HG03097 (cell line): ENCODE measurements at regions not wholly inside any gene's neighbourhood (a gene's known extent, or its start where the extent isn't known, plus 50 kb on each side); places are given as distances from the start of the nearest gene placed in this dataset.

Source experiments
- ATAC-seq: cut with Tn5 transposase; IDR thresholded peaks from one replicate; pipeline ENCODE4 v1.9.1; 2021; ENCODE audit not compliant: unreplicated experiment, low FRiP score

DNA sequence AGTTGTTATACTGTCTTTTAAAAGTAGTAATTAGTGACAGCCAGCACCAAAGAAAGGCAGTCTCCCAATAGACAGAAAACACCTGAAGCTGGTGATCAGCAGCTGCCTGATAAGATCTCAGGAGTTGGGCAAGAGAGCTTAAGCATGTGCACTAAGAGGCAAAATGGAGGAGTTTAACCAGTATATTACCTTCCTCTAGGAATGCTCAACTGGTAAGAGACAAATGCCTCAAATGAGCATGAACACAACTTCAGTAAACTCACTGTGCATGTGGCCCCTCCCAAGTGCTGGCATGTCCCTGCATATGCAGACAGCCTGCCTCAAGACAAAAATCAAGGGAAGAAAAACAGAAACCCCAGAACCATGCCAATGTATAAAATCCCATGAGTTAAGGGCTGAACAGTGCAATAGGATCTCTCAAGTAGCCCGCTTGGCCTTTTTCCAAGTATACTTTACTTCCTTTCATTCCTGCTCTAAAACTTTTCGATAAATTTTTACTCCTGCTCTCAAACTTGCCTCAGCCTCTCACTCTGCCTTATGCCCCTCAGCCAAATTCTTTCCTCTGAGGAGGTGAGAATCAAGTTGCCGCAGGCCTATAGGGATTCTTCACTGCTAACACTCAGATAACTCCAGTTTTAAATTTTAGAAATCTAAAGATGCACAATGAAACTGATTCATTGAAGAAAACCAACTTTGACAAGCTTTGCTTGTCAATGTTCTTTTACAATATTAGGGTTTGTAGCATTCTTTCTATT lies 724.8 kb upstream of the RIOK2 start:
- ATAC-seq: no peak

- no peak for ATAC-seq
Observed at GRCh38 chr5:97909541-97909940, 726.5 kb upstream of the RIOK2 start.

DNA sequence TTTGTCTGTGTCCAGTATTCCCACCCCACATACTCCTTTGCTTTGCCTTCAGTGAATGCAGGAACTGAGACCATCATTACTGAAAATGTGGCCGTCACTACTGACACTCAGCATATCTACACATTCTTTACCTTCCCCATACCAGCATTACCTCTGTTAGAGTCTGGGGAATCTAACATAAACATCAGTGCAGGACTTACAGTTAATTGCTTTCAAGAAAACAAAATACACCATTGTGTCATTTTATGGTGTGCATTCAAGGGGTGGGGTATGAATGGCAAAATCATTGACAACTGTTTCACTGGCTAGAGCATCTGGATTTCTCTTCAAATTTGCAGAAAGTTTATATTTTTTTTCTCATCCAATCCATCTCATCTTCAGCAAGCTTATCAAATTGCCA lies 731.4 kb upstream of the RIOK2 start:
- ATAC-seq: no peak

DNA sequence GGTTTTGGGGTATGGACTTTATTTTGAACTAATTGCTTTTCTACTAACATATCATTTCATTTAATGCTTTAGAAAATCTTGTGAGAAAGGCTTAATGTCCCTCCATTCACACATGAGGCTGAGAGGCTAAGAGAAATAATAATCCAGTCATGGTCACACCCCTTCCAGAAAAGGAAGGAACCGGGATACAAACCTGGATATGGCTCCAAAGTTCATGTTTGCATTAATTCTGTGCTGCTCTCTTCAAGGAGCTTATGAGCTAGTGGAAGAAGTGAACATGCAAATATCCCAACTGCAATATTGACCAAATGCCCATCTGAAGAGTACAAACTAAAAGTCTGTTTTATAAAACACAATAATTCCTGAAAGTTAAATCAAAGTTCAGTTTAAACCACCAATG lies 732.1 kb upstream of the RIOK2 start:
- no peak for ATAC-seq

DNA sequence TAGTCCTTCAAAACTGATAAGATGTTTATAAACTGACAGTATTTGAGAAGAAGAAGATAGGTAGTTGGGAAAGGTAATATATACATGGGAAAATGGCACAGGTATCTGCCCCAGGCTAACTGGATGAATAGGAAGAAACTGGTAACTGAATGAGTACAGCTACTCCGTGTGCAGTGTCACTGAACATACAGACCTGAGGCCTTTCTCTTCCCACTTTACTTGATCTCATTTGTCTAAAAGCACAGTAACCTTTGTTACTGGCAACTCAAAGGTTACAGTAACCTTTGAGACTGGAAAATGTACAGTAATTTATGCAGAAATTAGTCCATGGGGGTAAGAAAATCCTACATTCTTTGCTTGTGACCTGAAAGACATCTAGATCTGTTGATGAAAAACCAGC lies 735.0 kb upstream of the RIOK2 start:
- no peak for ATAC-seq

- ATAC-seq: no peak
Observed at GRCh38 chr5:97918620-97919019, 735.6 kb upstream of the RIOK2 start.

GRCh38 chr5:97919719-97920118 lies 736.7 kb upstream of the RIOK2 start:
- ATAC-seq: no peak

DNA sequence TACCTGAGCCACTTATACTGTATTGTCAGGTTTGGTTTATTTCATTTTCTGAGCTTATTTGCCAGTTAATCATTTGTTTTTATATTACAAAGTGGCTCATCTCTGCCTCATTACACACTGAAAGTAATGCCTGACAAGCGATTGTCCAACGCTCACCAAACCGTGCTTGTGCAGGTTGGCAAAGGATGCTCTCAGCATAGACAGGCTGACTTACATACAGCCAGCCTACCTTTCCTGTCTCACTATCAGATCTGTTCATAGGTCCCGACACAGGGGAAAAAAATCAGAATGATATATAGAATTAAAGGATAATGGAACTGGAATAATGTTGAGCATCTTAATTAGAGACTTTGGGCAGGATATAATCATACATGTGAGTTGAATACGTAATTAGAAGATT lies 739.7 kb upstream of the RIOK2 start:
- ATAC-seq: no peak

- peak; percentile 56 for ATAC-seq
Observed at GRCh38 chr5:97923496-97923895, 740.4 kb upstream of the RIOK2 start.

DNA sequence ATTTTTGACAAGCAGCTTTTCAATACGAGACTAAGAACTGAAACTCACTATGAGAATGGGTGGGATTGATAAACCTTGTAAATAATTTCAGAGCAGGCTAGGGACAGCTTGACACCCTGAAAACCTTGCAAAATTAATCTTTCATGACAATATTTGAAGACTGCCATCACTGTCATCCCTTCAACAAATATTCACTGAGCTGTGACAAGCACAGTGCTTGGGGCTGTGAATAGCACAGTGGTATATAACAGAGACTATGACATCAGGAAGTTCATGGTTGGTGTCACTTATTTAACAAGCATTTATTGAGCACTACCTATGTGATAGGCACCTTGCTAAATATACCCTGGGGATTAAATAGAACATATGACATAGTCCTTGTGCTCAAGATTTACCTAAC lies 741.0 kb upstream of the RIOK2 start:
- peak; percentile 76 for ATAC-seq

DNA sequence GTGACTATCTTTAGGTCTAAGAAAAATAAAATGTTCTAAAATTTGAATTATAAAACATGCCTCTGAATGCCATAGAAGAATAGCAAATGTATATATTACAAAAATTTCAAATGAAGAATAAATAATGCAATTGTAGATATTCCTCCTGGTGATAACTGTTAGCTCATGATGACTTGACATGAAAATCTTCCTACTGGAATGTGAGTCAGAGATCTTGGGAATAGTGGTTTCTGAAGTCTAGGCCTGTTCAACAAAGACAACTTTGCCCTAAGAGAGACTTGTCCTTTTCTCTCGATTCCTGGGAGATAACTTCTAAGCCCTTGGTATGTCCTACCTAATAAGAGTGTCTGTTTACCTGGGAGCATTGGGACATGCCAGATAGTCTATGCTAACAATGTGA lies 746.3 kb upstream of the RIOK2 start:
- ATAC-seq: no peak

DNA sequence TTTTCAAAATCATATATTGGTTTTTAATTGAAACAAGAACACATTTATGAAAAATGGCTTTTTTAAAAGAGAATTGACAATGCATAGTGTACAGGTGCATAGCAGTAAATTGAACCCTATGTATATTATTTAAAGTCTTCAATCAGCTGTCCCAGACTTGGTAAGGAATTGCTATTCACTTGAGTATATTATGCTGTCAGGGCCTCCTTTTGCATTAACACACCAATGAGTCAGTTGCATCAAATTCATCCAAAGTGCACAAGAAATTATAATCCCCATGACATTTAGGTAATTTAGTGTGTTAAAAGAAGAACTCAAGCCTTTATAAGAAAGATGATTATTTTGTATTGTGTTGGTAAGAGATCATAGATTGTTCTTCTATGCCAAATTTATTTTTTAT lies 748.8 kb upstream of the RIOK2 start:
- ATAC-seq: no peak

DNA sequence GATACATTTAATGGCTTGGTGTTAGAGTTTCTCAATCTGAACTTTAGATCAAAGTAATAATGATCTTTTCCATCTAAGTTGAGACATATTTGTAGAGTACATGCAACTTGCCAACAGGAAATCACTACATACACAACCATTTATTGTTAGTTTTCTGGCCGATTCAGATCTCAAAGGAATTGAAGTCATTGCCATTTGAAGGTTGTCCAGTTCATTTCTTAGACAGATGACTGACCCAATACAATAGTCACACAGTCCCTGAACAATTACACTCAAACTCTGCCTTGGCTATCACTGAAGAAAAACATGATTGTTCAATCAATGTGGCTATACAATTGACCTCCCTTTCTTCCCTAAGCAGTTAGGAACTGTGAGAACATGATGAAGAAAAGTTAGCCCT lies 753.2 kb upstream of the RIOK2 start:
- no peak for ATAC-seq

DNA sequence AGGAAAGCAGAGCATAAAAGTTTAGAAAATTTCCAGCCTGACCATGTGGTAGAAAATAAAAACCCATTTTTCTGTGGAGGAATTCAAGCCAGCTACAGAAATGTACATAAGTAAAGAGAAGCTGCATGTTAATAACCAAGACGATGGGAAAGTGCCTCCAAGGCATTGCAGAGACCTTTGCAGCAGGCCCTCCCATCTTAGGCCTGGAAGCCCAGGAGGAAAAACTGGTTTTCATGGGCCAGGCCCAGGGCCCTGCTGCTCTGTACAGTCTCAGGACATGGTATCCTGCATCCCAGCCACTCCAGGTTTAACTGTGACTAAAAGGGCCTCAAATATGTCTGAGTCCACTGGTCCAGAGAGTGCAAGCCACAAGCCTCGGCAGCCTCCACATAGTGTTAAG lies 754.8 kb upstream of the RIOK2 start:
- ATAC-seq: no peak

- ATAC-seq: no peak
Observed at GRCh38 chr5:97943036-97943435, 760.0 kb upstream of the RIOK2 start.

GRCh38 chr5:97951139-97951538 lies 768.1 kb upstream of the RIOK2 start:
- ATAC-seq: no peak

GRCh38 chr5:97955450-97955849 lies 772.4 kb upstream of the RIOK2 start:
- ATAC-seq: no peak

GRCh38 chr5:97967292-97967691 lies 784.2 kb upstream of the RIOK2 start:
- no peak for ATAC-seq

- ATAC-seq: no peak
Observed at GRCh38 chr5:97968346-97968745, 785.3 kb upstream of the RIOK2 start.

- ATAC-seq: no peak
Observed at GRCh38 chr5:97979740-97980139, 793.7 kb upstream of the RGMB start.

DNA sequence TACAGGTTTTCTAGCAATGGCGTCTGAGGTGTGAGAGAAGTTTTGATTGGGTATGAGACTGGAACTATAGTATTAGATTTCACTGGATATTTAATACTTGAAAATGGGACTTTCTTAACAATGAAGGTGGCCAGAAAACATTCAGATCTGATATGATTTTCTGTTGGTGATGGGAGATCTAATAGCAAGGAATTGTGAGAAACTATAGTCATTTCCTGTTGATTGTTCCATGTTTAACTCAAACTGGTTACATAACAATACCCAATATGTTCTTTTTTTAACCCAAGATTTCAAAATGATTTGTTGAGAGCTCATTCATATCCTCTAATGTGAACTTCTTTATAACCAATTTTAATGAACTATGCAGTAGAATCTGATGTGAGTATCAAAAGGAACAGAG lies 793.2 kb upstream of the RGMB start:
- no peak for ATAC-seq

DNA sequence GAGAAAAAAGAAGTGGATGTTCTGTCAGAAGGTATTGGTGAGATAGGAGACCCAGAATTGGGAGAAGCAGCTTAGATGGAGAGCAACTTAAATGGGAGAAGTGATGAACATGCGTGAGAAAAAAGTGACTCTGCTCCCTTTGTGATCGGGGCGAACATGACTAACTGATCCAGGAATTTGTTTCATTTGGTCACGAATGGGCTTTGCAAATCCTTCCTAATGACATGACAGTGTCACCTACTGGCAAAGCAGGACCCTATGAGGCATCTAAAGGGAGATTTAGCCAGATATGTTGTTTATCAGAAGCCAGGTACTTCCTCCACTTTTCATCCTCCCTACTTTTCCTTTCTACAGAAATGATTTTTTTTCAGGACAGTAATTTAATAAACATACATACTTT lies 787.4 kb upstream of the RGMB start:
- ATAC-seq: no peak

- ATAC-seq: no peak
Observed at GRCh38 chr5:97991236-97991635, 782.2 kb upstream of the RGMB start.
